ENCODE measurements at regions not wholly inside any gene's neighbourhood (a gene's known extent, or its start where the extent isn't known, plus 50 kb on each side); places are given as distances from the start of the nearest gene placed in this dataset.

DNA sequence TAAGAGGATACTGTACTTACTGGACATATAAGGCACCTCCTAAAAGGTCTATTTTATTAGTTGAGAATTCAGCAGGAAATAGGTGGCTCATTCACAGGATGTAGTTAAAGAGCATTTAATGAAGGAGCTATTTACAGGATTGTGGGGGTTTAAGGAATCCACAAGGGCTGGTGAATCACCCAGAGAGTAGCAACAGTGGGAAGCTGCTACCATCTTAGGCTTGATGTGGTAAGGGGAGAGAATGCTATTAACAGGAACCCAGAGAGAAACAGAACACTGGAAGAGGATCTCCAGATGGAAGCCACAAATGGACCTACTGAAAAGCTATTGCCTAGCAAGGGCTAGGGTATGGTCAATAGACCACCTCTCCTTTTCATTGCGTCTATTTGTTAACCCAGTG, 52.0 kb upstream of the COL11A1 start (continued):
- TF ChIP-seq RAD51 (IDR thresholded peaks at IDR 0.05) = no peak
- no peak for TF ChIP-seq CREM (IDR thresholded peaks at IDR 0.05; ENCODE audit: low read depth)
- TF ChIP-seq RAD21 (IDR thresholded peaks at IDR 0.05; ENCODE audit: insufficient read depth, low read depth, low read length) = no peak
- TF ChIP-seq, protein P1, sequence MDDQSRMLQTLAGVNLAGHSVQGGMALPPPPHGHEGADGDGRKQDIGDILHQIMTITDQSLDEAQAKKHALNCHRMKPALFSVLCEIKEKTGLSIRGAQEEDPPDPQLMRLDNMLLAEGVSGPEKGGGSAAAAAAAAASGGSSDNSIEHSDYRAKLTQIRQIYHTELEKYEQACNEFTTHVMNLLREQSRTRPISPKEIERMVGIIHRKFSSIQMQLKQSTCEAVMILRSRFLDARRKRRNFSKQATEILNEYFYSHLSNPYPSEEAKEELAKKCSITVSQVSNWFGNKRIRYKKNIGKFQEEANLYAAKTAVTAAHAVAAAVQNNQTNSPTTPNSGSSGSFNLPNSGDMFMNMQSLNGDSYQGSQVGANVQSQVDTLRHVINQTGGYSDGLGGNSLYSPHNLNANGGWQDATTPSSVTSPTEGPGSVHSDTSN (IDR thresholded peaks at IDR 0.05; ENCODE audit: insufficient replicate concordance, low read depth, low read length) = no peak
- no peak for TF ChIP-seq NFYA (IDR thresholded peaks at IDR 0.05; ENCODE audit: borderline replicate concordance, low read depth, low read length)
- TF ChIP-seq, protein P2, sequence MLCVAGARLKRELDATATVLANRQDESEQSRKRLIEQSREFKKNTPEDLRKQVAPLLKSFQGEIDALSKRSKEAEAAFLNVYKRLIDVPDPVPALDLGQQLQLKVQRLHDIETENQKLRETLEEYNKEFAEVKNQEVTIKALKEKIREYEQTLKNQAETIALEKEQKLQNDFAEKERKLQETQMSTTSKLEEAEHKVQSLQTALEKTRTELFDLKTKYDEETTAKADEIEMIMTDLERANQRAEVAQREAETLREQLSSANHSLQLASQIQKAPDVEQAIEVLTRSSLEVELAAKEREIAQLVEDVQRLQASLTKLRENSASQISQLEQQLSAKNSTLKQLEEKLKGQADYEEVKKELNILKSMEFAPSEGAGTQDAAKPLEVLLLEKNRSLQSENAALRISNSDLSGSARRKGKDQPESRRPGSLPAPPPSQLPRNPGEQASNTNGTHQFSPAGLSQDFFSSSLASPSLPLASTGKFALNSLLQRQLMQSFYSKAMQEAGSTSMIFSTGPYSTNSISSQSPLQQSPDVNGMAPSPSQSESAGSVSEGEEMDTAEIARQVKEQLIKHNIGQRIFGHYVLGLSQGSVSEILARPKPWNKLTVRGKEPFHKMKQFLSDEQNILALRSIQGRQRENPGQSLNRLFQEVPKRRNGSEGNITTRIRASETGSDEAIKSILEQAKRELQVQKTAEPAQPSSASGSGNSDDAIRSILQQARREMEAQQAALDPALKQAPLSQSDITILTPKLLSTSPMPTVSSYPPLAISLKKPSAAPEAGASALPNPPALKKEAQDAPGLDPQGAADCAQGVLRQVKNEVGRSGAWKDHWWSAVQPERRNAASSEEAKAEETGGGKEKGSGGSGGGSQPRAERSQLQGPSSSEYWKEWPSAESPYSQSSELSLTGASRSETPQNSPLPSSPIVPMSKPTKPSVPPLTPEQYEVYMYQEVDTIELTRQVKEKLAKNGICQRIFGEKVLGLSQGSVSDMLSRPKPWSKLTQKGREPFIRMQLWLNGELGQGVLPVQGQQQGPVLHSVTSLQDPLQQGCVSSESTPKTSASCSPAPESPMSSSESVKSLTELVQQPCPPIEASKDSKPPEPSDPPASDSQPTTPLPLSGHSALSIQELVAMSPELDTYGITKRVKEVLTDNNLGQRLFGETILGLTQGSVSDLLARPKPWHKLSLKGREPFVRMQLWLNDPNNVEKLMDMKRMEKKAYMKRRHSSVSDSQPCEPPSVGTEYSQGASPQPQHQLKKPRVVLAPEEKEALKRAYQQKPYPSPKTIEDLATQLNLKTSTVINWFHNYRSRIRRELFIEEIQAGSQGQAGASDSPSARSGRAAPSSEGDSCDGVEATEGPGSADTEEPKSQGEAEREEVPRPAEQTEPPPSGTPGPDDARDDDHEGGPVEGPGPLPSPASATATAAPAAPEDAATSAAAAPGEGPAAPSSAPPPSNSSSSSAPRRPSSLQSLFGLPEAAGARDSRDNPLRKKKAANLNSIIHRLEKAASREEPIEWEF (IDR thresholded peaks at IDR 0.05; ENCODE audit: insufficient replicate concordance, low read depth, low read length) = no peak
